NAMALWA (cell line): ENCODE measurements at regions not wholly inside any gene's neighbourhood (a gene's known extent, or its start where the extent isn't known, plus 50 kb on each side); places are given as distances from the start of the nearest gene placed in this dataset.
A peak's percentile ranks its signal among the peaks of the same experiment; 100 is the strongest.

Experiments
- DNase-seq: peaks from one replicate; pipeline ENCODE4 v3.0.0-alpha.2; 2015; ENCODE audit warnings: low spot score

- no peak for DNase-seq
These were observed 867.3 kb downstream of the PCDH18 start for GRCh38 chr4:136664988-136665387.

GRCh38 chr4:136662539-136662938 is 869.8 kb downstream of the PCDH18 start:
- no peak for DNase-seq

DNA sequence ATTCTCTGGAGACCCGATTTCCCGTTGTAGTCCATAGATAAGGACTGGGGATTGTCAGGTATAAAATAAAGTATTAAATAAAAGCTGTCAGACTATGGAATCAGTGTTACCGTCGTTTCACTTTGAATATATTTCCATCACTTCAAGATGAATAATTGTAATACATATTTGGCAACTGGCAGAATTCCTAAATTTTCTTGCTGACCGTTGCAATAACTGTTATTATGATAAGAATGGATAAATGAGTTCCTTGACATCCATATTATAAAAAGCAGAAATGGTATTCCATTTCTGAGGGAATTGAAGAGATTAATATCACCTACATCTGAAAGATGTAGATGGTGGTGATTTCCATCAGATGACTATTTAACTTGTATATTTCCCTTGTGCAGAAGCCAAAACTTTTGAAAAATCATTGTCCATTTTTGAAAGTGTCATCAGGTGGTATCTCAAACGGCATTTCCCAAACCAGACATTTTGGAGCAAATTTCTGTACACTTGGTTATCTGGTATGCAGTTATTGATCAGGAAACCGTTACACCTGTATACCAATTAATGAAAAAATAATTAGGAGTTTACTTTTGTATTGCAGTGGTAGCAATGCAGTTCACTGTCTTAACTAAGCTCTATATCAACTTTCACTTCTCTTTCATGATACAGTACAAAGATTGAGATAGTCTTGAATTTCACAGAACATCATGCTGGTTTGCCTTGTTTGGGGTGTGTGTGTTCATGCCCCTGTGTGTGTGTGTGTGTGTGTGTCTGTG is 878.5 kb downstream of the PCDH18 start:
- no peak for DNase-seq

GRCh38 chr4:136651932-136652331 is 880.4 kb downstream of the PCDH18 start:
- DNase-seq, result no peak

- DNase-seq, result no peak
These were observed 881.0 kb downstream of the PCDH18 start for GRCh38 chr4:136651278-136651667.

DNA sequence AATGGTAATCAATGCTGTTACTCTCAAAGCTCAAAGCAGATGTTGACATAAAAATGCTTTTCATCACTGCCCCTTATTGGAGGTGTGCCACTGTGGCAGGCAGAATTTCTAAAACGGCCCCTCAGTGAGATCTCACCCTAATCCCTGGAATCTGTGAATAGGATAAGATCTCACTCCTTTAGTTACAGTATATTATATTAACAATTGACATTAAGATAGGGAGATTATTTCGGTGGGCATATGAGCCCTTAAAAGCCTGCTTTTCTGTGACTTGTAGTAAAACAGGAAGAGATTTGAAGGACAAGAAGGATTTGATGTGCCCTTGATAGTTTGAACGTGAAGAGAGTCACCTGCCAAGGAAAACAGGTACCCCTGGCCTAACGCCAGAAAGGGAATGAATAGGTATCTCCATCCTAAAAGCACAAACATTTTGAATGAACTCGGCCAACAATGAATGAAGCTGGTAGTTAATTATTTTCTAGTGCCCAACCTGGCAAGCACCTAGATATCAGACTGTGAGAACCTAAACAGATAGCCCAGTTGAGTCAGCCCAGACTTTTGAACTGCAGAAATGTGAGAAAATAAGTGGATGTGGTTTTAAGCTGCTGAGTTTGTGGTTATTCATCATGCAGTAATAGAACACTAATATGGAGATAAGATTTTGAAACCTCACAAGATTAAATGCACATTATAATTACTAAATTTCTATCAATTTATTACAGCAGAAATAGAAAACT is 881.6 kb downstream of the PCDH18 start:
- no peak for DNase-seq

DNA sequence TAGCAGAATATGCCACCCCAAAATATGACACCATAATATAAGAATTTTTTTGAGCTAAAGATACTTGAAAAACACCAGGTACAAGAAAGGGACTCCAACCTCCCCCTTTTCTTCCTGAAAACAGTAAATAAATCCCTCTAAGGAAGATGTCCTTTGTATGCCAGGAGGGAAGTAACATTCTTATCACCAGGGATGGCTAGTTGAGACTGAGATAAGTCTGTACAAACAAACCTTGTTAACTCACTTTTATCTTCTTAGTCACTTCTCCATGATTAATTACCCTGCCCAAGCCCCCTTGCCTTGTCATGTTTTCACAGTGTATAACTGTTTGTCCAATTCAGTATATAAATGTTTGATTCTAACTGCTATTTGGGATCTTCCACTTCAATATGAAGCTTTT is 888.0 kb downstream of the PCDH18 start:
- DNase-seq, result no peak

GRCh38 chr4:136643416-136643815 is 888.9 kb downstream of the PCDH18 start:
- no peak for DNase-seq

DNA sequence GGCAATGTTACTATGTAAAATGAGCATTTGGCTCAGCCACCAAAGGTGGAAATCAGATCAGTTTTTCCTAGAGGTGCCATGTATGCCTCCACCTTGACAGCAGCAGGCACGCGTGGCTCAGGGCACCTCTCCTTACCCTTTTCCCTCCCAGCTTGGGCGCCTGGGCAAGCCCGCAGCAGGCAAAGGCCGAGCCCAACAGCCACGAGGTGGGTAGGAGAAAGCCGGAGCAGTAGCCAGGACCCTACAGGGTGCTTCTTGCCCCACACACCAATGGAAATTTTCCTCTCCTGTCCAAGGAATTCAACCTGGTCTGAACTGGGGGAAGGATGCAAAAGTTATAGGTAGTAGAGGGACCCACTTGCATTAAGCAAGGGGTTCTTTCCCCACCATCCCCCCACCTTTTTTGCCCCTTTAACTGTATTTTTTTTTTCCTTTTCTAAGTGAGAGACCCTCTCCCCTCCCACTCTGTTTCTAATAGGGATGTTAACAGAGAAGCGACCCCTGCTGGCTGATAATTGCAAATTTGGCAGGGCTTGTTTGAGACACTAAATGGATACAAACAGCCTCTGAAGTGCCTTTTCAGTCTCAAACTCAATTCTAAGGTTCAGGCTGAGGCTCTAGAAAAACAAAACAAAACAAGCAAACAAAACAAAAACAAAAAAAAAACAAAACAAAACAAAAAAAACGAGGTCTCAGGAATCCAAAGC is 895.1 kb downstream of the PCDH18 start:
- peak; percentile 39 for DNase-seq

DNA sequence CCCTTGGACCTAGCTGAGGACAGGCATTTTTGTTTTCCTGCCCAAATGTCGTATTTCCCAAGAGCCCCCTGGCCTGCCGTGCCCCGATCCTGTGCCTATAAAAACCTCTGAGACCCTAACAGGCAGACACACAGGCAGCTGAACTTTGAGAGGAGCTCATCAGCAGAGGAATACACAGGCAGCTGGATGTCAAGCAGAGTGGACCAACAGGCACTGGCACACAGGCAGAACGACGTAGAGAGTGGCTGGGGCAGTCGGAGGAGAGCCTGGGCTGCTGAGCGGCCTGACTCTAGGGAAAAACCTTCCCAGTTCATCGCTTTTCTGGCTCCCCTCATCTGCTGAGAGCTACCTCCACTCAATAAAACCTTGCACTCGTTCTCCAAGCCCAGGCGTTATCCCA is 896.1 kb downstream of the PCDH18 start:
- no peak for DNase-seq

- no peak for DNase-seq
These were observed 898.2 kb downstream of the PCDH18 start for GRCh38 chr4:136634121-136634520.

DNA sequence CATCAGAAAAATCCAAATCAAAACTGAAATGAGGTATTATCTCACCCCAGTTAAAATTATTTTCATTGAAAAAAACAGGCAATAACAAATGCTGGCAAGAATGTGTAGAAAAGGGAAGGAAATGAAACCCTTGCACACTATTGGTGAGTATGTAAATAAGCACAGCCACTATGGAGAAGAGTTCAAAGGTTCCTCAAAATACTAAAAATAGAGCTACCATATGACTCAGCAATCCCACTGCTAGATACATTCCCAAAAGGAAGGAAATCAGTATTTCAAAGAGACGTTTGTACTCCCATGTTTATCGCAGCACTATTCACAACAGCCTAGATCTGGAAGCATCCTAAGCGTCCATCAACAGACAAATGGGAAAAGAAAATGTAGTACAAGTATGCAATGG is 932.4 kb downstream of the PCDH18 start:
- no peak for DNase-seq

DNA sequence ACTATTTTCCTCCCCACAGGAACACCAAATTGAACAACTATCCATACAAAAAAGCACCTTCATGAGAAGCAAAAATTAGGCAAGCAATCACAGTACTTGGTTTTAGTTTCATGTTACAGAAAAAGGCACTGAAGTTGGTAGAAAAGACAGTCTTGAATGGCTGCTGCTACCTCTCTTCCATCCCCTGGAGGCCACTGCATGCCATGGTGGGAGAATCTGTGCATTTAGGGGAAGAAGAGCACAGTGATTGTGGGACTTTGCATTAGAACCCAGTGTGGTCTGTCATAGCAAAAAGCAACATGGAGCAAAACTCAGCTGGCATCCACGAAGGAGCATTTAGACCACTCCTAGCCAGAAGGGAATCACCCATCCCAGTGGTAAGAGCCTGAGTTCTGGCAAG is 941.9 kb downstream of the PCDH18 start:
- DNase-seq, result no peak

DNA sequence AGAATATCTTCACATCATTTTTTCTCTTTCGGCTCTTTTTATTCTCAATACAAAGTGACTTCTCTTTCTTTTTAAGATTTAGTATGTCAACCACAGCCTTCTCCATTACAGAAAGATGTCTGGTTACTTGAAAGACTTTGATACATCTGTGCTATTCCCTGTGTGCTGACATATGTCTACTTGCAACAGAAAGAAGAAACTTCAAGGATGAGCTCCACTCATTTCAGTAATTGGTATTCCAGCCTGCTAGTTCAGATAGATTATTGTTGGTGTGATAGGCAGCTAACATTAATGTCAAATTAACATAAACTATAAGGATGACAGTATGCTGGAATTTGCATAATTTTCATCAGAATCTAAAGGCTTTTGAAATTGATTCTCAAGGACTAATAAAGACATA is 948.7 kb downstream of the PCDH18 start:
- DNase-seq, result no peak

- DNase-seq, result no peak
These were observed 951.2 kb downstream of the PCDH18 start for GRCh38 chr4:136581119-136581518.

DNA sequence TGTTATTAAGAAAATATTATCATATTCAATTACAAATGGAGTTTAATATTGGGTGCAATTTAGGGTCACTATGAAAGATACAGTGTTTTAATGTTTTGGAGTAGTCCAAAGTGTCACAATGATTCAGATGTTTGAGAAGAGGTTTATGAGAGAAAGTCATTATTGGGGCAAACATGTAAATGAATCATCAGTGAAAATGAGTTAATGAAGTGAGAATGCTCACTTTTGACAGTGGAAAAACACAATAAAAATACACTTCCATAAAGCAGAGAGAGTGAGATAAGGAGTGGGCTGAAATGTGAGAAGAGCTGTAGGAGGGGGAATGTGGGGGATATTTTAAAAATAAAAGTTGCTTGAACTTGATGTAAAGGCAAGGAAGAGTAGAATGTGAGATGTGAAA is 957.1 kb downstream of the PCDH18 start:
- no peak for DNase-seq

DNA sequence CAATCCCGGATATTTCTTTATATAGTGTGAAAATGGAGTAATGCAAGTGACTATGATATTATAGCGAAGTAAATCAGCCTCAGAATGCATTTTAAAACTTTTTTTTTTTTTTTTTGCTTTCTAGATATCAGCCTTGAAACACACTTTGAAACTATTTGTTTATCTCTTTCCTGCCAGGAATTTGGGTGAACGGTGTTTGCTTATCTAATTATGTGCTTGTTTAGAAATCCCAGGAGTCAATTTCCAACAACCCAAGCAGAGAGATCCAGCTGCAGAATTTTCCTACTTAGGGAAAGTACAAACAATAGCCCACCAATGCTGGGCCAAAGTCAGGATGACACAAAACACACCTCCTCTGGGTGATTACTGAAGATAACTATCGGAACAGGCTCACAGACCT is 958.8 kb downstream of the PCDH18 start:
- no peak for DNase-seq

DNA sequence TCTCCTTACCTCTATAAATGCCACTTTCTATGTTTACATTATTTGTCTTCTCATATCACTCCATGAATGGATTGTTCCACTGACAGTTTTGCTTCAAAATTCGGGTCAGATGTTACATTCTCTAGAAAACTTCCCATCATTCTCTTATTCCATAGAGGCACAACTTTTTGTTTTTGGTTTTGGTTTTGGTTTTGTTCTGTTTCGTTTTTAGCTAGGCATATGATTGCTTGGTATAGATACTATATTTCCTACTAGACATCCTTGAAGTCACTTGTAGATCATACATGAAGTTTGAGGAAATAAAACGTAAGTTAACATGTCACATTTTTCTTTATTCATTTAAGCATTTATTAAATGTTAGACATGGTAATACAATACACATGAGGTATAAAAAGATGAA is 961.0 kb downstream of the PCDH18 start:
- no peak for DNase-seq

GRCh38 chr4:136562834-136563233 is 969.5 kb downstream of the PCDH18 start:
- no peak for DNase-seq

GRCh38 chr4:136558940-136559494 is 973.3 kb downstream of the PCDH18 start:
- DNase-seq, result no peak

DNA sequence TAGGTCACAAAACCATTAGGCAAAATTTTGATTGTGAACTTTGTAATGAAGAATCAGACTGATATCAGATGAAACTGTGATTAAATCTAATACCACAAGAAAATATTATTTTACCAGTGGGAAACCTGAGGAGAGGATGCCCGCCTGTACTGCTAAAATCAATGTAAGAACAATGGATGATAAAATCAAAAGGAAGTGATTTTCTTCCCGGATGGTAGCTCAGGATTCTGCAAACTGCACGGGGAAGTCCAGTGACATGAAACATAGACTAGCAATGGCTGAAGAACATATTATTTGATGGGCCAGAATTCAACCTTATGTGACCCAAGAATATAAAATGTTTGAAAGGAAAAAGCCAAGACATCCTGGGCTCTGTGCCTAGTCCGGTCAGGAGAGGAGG is 974.9 kb downstream of the PCDH18 start:
- no peak for DNase-seq

GRCh38 chr4:136554033-136554432 is 978.3 kb downstream of the PCDH18 start:
- DNase-seq, result no peak

DNA sequence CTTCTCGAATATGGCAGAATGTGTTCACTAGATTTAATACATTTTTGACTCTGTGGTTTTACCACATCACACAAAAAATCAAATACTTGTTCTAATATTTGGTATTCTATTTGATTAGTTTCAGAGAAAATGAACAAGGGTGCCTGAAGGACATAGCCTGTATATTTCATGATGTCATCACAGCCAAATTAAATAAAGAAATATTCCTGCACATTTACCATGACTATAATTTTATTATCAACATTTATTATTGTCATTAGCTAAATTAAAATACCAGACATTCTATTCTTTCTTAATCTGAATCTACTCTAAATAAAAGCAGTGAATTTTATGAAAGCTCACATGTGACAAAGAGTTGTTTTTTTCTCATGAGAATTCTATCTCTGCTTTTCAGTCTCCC is 980.5 kb downstream of the PCDH18 start:
- DNase-seq, result no peak
